ENCODE measurements at regions not wholly inside any gene's neighbourhood (a gene's known extent, or its start where the extent isn't known, plus 50 kb on each side); places are given as distances from the start of the nearest gene placed in this dataset.

GRCh38 chr2:234333168-234334130, 163.4 kb downstream of the ARL4C start:
- Mint-ChIP-seq H3K27ac (no peak overlapping the region), H3K36me3 (ENCODE audit: low read depth) (peaks cover 2% of the 10 kb centered on the region), H3K4me1 (peaks cover 28% of the 10 kb centered on the region), H3K27me3 (no peaks in the 10 kb centered on the region), H3K4me3 (no peak overlapping the region), H3K9me3 (peaks cover 3% of the 10 kb centered on the region)
- intact Hi-C loops (cut with micrococcal nuclease), result no loop called here
- no peak for DNase-seq

- no peak overlapping the region for H3K4me3 Mint-ChIP-seq
- no peaks in the 10 kb centered on the region for H3K9me3 Mint-ChIP-seq
- no peak overlapping the region for H3K27ac Mint-ChIP-seq
- intact Hi-C loops (cut with micrococcal nuclease), result no loop called here
- H3K36me3 Mint-ChIP-seq (ENCODE audit: low read depth), result no peaks in the 10 kb centered on the region
- peaks cover 28% of the 10 kb centered on the region for H3K4me1 Mint-ChIP-seq
- no peak for DNase-seq
- no peaks in the 10 kb centered on the region for H3K27me3 Mint-ChIP-seq
These were observed 164.9 kb downstream of the ARL4C start for GRCh38 chr2:234331966-234332365.

DNA sequence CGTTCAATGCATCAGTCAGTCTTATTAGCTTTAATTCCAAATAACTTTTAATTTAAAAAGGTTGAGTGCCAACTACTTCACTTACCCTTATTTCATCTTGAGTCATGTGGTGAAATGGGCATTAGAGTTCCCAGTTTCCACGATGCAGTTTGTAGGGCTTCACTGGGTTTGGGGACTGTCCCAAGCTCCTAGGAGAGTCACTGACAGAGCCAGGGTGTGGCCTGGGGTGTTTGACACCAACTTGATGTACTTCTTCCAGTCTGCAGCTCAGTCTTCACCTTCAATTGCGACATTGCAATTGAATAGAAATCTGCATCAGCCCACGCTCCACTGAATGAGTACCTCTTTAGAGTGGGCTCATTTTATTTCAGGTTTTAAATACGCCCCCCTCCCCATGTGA, 165.3 kb downstream of the ARL4C start:
- no peak for DNase-seq
- H3K27me3 Mint-ChIP-seq, result no peaks in the 10 kb centered on the region
- no peaks in the 10 kb centered on the region for H3K9me3 Mint-ChIP-seq
- intact Hi-C loops (cut with micrococcal nuclease), result no loop called here
- no peak overlapping the region for H3K27ac Mint-ChIP-seq
- no peak overlapping the region for H3K4me3 Mint-ChIP-seq
- H3K4me1 Mint-ChIP-seq, result peaks cover 28% of the 10 kb centered on the region
- H3K36me3 Mint-ChIP-seq (ENCODE audit: low read depth), result no peaks in the 10 kb centered on the region

DNA sequence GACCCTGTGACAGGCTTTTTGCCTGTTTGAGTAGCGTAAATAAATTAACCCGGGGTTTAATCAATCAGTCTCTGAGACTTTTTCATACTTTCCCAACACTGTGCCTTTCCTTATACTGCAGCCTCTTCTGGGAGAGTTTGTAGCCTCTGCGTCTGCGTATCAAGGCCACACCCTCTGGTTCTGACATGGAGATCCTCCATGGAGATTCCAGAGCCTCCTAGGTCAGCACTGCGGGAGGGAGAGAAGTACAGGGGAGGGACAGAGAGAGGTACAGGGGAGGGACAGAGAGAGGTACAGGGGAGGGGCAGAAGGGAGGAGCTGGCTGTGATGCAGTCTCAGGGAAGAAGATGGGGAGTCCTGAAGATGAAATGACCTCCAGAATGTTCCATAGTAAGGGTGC, 166.0 kb downstream of the ARL4C start:
- peaks cover 23% of the 10 kb centered on the region for H3K4me1 Mint-ChIP-seq
- no peaks in the 10 kb centered on the region for H3K27me3 Mint-ChIP-seq
- no peaks in the 10 kb centered on the region for H3K9me3 Mint-ChIP-seq
- intact Hi-C loops (cut with micrococcal nuclease), result no loop called here
- no peaks in the 10 kb centered on the region for H3K36me3 Mint-ChIP-seq (ENCODE audit: low read depth)
- no peak overlapping the region for H3K4me3 Mint-ChIP-seq
- no peak overlapping the region for H3K27ac Mint-ChIP-seq
- no peak for DNase-seq

- peaks cover 26% of the 10 kb centered on the region for H3K4me1 Mint-ChIP-seq
- no peaks in the 10 kb centered on the region for H3K9me3 Mint-ChIP-seq
- H3K27ac Mint-ChIP-seq, result no peak overlapping the region
- no peaks in the 10 kb centered on the region for H3K36me3 Mint-ChIP-seq (ENCODE audit: low read depth)
- intact Hi-C loops (cut with micrococcal nuclease), result no loop called here
- DNase-seq, result no peak
- no peak overlapping the region for H3K4me3 Mint-ChIP-seq
- no peaks in the 10 kb centered on the region for H3K27me3 Mint-ChIP-seq
These were observed 167.5 kb downstream of the ARL4C start for GRCh38 chr2:234329202-234329960.

DNA sequence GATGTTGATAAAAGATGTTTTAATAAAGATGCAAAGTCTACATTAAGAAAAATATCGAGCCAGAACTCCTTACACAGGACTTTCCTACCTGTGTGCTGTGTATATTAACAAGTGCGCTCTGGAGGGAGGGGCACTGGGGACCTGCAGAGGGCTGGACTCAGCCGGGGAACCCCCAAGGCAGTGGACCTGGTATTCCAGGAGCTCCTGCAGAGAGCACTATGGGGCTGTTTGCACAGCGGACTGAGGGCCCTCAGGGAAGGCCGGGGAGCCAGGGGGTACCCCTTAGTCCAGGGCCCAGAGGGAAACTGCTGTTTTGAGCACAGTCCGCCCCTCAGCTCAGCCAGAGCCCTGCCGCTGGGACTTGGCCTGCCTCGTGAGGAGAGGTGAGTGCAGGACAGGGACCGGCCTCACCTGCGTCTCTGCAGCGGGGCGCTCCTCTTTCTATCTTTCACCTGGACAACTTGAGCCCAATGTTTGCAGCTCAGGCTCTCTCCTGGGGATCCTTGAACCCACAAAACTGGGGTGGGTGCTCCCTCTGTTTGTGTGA, 168.4 kb downstream of the ARL4C start:
- H3K4me1 Mint-ChIP-seq, result peaks cover 35% of the 10 kb centered on the region
- H3K27me3 Mint-ChIP-seq, result no peaks in the 10 kb centered on the region

DNA sequence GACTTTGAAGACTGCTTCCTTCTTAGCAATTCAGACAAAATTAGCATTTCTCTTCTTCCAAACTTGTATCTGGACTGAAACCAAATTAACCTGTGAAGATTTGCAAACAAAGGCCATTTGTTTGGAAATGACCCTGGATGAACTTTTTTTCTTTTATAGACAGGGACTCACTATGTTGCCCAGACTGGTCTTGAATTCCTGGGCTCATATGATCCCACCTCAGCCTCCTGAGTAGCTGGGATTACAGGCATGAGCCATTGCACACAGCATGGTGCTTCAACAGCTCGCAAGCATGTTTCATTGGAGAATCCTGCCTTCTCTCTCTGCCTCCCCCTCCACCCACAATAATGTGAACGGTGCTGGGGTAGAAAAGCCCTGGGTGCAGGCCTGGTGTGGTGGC, 170.2 kb downstream of the ARL4C start:
- H3K4me1 Mint-ChIP-seq, result peaks cover 34% of the 10 kb centered on the region
- H3K27me3 Mint-ChIP-seq, result no peaks in the 10 kb centered on the region
- peaks cover 4% of the 10 kb centered on the region for H3K9me3 Mint-ChIP-seq
- DNase-seq, result no peak
- intact Hi-C loops (cut with micrococcal nuclease), result no loop called here
- peaks cover 3% of the 10 kb centered on the region for H3K36me3 Mint-ChIP-seq (ENCODE audit: low read depth)
- H3K27ac Mint-ChIP-seq, result no peak overlapping the region
- no peak overlapping the region for H3K4me3 Mint-ChIP-seq

More for the DNA sequence above, 168.4 kb downstream of the ARL4C start:
- Mint-ChIP-seq H3K9me3 (no peaks in the 10 kb centered on the region), H3K4me3 (no peak overlapping the region), H3K27ac (no peak overlapping the region), H3K36me3 (ENCODE audit: low read depth) (no peaks in the 10 kb centered on the region)
- intact Hi-C loops (cut with micrococcal nuclease), result no loop called here
- DNase-seq, result no peak

GRCh38 chr2:234324116-234324515, 172.8 kb downstream of the ARL4C start:
- peaks cover 39% of the 10 kb centered on the region for H3K4me1 Mint-ChIP-seq
- H3K4me3 Mint-ChIP-seq, result peak overlapping the region; percentile 17
- H3K9me3 Mint-ChIP-seq, result peaks cover 7% of the 10 kb centered on the region
- intact Hi-C loops (cut with micrococcal nuclease), result no loop called here
- H3K36me3 Mint-ChIP-seq (ENCODE audit: low read depth), result peaks cover 5% of the 10 kb centered on the region
- DNase-seq, result no peak
- peak overlapping the region; percentile 87 for H3K27ac Mint-ChIP-seq
- no peaks in the 10 kb centered on the region for H3K27me3 Mint-ChIP-seq

DNA sequence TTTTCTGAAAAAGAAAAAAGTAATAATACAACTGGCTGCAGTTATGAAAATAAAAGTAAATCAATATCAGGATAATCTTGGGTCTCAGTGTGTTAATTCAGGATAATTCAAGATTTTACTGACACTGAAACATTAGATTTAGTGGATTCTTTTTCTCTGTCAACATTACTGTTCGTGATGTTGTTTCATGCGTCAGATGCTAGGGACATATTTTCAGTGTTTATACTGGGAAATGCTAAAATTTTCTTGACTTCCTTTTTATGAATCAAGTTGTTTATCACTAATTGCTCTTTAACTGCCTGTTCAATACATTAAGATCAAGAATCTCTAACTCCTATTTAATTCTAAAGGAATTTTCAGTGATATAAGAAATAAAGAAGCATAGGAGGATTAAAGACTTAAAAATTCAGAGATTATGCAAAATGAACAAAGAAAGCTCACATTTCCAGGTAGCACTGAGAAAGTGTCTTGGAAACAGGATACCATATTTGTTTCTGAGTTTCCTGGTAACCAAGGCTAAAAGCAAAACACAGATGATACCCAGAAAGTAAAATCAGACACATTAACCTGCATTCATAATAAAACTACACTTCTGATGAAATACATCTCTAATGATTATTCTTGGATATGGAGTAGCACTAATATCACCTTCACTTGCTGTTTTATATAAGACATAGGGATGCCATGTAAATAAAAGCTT, 174.0 kb downstream of the ARL4C start:
- peaks cover 7% of the 10 kb centered on the region for H3K36me3 Mint-ChIP-seq (ENCODE audit: low read depth)
- H3K9me3 Mint-ChIP-seq, result peaks cover 7% of the 10 kb centered on the region
- H3K4me3 Mint-ChIP-seq, result peak overlapping the region; percentile 48
- H3K4me1 Mint-ChIP-seq, result peaks cover 39% of the 10 kb centered on the region
- no peaks in the 10 kb centered on the region for H3K27me3 Mint-ChIP-seq
- H3K27ac Mint-ChIP-seq, result peak overlapping the region; percentile 87
- intact Hi-C loops (cut with micrococcal nuclease), result loop anchor here (2.0 kb wide), 1 partner anchor 14 kb away; no protein-coding TSS in a partner anchor
- DNase-seq, result no peak

DNA sequence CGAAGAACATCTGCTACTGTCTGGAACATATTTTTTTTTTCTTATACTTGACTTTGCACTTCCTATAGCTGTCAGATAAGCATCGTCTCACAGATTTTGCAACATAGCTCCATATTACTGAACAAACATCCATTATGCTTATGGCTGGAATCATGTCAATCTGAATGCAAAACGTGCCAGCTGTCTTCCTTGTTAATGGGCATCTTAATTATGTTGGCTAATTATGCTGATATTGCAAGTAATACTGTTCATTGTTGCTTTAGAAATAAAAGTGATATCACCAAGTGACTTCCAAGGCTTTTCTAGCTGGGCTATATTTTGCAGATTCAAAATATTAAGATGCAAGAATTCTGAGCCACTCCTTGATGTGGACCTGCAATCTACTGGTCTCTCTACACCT, 176.8 kb downstream of the ARL4C start:
- Mint-ChIP-seq H3K9me3 (peaks cover 7% of the 10 kb centered on the region), H3K27ac (peak overlapping the region; percentile 22), H3K4me3 (no peak overlapping the region), H3K36me3 (ENCODE audit: low read depth) (peaks cover 12% of the 10 kb centered on the region), H3K27me3 (no peaks in the 10 kb centered on the region), H3K4me1 (peaks cover 44% of the 10 kb centered on the region)
- intact Hi-C loops (cut with micrococcal nuclease), result no loop called here
- no peak for DNase-seq

DNA sequence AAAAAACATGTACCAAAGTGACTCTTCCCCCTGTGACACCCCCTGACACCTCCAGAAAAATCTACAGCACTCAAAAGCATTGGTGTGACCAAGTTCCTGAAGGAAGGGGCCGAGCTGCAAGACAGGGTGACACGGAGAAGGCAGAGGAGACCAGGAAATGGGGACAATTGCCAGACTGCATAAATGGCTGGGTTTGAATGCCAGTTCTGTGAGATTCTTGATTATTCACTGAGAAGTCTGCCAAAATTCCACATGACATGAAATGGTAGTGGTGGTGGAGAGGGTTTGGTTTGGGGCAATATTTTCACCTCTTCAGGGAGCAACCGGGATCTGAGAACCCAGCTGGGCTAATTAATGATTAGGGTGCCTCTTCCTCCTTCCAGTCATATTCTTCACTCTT, 178.5 kb downstream of the ARL4C start:
- peaks cover 36% of the 10 kb centered on the region for H3K4me1 Mint-ChIP-seq
- DNase-seq, result no peak
- H3K27me3 Mint-ChIP-seq, result no peaks in the 10 kb centered on the region
- intact Hi-C loops (cut with micrococcal nuclease), result no loop called here
- H3K27ac Mint-ChIP-seq, result no peak overlapping the region
- H3K9me3 Mint-ChIP-seq, result peaks cover 7% of the 10 kb centered on the region
- peaks cover 12% of the 10 kb centered on the region for H3K36me3 Mint-ChIP-seq (ENCODE audit: low read depth)
- H3K4me3 Mint-ChIP-seq, result no peak overlapping the region

DNA sequence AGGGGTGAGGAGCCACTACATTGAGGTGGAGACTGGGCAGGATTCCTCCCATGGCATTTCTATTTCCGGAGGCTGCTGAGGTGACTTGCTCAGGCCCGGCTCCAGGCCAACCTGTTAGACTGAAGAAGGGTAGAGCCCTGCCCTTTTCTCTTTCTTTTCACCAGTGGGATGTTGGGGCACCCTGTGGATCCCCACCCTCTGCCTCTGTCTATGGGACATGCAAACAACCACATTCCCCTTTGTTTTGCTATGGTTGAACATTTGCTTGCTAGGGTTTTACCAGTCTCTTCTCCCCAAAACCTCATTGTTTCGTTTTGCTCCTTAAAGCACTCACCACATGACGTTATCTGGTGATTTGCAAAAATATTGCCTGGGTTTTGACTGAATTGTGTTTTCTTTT, 183.3 kb downstream of the ARL4C start:
- Mint-ChIP-seq H3K27ac (peak overlapping the region; percentile 71), H3K27me3 (no peaks in the 10 kb centered on the region)

DNA sequence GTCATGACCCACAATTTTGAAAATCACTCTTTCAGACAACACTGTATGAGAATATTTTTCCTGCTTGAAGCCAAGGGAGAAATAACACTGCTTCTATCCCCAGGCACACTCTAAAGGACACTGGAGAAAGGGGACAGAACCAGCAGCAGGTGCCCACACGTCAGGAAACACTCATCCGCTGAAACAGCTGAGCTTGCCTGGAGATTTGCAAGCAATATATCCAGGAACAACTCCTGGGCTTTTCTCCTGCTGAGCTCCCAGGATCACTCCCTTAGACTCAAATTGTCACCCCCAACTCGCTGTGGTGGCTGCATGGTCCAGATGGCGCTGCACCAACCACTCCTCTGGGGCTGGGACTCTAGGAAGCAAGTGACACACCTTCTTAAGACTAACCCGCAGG, 186.7 kb downstream of the ARL4C start:
- intact Hi-C loops (cut with micrococcal nuclease), result no loop called here
- no peak overlapping the region for H3K4me3 Mint-ChIP-seq
- no peaks in the 10 kb centered on the region for H3K27me3 Mint-ChIP-seq
- H3K36me3 Mint-ChIP-seq (ENCODE audit: low read depth), result peaks cover 8% of the 10 kb centered on the region
- peaks cover 12% of the 10 kb centered on the region for H3K9me3 Mint-ChIP-seq
- H3K4me1 Mint-ChIP-seq, result peaks cover 54% of the 10 kb centered on the region
- peak overlapping the region; percentile 97 for H3K27ac Mint-ChIP-seq
- DNase-seq, result no peak

More for the DNA sequence above, 183.3 kb downstream of the ARL4C start:
- Mint-ChIP-seq H3K4me3 (no peak overlapping the region), H3K9me3 (peaks cover 7% of the 10 kb centered on the region), H3K4me1 (peaks cover 38% of the 10 kb centered on the region), H3K36me3 (ENCODE audit: low read depth) (peaks cover 12% of the 10 kb centered on the region)
- intact Hi-C loops (cut with micrococcal nuclease), result no loop called here
- DNase-seq, result peak; percentile 68
